ENCODE measurements at regions not wholly inside any gene's neighbourhood (a gene's known extent, or its start where the extent isn't known, plus 50 kb on each side); places are given as distances from the start of the nearest gene placed in this dataset.

- Histone ChIP-seq H3K36me3 (ENCODE audit: control insufficient read depth, insufficient read depth, low read length) (no peaks in the 10 kb centered on the region), H3K4me3 (replicated peaks; ENCODE audit: low read depth, low read length) (no peak overlapping the region), H3K27me3 (replicated peaks; ENCODE audit: control insufficient read depth, insufficient read depth, low read length) (no peaks in the 10 kb centered on the region)
- TF ChIP-seq, protein P1, sequence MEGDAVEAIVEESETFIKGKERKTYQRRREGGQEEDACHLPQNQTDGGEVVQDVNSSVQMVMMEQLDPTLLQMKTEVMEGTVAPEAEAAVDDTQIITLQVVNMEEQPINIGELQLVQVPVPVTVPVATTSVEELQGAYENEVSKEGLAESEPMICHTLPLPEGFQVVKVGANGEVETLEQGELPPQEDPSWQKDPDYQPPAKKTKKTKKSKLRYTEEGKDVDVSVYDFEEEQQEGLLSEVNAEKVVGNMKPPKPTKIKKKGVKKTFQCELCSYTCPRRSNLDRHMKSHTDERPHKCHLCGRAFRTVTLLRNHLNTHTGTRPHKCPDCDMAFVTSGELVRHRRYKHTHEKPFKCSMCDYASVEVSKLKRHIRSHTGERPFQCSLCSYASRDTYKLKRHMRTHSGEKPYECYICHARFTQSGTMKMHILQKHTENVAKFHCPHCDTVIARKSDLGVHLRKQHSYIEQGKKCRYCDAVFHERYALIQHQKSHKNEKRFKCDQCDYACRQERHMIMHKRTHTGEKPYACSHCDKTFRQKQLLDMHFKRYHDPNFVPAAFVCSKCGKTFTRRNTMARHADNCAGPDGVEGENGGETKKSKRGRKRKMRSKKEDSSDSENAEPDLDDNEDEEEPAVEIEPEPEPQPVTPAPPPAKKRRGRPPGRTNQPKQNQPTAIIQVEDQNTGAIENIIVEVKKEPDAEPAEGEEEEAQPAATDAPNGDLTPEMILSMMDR (IDR thresholded peaks at IDR 0.05; ENCODE audit: insufficient read depth, low read length, poor library complexity, severe bottlenecking) = no peak
- no peak for DNase-seq (ENCODE audit: extremely low read depth, insufficient read length)
Measured at GRCh38 chr4:129335818-129336217, 239.9 kb downstream of the C4orf33 start.

DNA sequence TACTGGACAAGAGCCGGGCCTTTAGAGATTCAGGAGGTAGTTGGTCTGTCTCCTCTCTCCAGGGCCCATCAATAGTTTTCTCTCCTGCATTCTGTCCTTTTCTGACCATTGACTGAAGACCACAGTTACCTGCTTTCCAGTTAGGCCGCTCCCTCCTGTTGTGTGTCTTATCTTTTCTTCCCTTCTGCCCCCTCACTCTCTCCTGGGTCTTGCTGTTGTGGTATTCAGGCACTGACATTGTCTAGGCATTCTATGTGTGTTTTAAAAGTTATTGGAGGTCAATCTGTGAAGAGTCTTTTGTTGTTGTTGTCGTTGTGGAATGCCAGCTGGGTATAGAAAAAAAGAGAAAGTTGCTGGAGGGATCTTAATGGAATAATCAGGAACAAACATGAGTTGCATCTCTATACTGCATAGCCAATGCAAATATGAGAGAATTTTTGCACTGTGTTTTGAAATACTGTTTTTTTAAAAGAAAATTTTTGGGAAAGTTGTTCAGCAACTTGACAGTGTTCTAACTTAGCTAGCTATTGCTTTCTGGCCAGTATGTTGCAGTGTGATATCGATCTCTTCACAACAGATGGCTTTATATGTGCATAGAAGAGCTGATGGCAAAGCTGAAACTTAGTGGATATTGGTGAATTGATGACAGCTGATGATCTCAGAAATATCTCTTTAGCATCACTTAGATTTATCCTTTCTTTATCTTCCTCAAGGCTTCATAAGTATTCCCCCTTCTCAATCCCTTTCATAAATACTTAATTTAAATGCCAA, 240.7 kb downstream of the C4orf33 start:
- TF ChIP-seq, protein P1 (IDR thresholded peaks at IDR 0.05; ENCODE audit: insufficient read depth, low read length, poor library complexity, severe bottlenecking) = no peak
- Histone ChIP-seq H3K4me3 (replicated peaks; ENCODE audit: low read depth, low read length) (no peak overlapping the region), H3K36me3 (ENCODE audit: control insufficient read depth, insufficient read depth, low read length) (no peaks in the 10 kb centered on the region), H3K27me3 (replicated peaks; ENCODE audit: control insufficient read depth, insufficient read depth, low read length) (no peaks in the 10 kb centered on the region)
- no peak for DNase-seq (ENCODE audit: extremely low read depth, insufficient read length)

DNA sequence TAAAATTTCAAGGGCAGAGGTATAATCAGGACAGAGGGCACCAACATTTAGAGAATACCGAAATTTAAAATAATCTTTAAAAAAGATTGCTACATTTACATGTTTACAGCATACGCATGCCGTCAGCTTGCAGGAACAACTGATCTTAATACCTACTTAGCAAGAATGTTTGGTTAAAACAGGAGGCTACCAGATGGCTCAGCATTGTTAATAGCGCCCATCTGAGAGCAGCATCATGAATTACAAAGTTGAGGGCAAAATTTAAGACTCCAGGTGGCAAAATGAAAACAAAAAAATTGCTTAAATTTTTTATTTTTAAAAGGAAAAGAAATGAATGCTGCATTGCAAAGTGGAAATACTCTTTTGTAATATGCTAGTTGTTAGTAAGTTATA, 241.3 kb downstream of the C4orf33 start:
- no peak for DNase-seq (ENCODE audit: extremely low read depth, insufficient read length)
- Histone ChIP-seq H3K27me3 (replicated peaks; ENCODE audit: control insufficient read depth, insufficient read depth, low read length) (no peaks in the 10 kb centered on the region), H3K36me3 (ENCODE audit: control insufficient read depth, insufficient read depth, low read length) (no peaks in the 10 kb centered on the region), H3K4me3 (replicated peaks; ENCODE audit: low read depth, low read length) (no peak overlapping the region)
- TF ChIP-seq, protein P1 (IDR thresholded peaks at IDR 0.05; ENCODE audit: insufficient read depth, low read length, poor library complexity, severe bottlenecking) = no peak

DNA sequence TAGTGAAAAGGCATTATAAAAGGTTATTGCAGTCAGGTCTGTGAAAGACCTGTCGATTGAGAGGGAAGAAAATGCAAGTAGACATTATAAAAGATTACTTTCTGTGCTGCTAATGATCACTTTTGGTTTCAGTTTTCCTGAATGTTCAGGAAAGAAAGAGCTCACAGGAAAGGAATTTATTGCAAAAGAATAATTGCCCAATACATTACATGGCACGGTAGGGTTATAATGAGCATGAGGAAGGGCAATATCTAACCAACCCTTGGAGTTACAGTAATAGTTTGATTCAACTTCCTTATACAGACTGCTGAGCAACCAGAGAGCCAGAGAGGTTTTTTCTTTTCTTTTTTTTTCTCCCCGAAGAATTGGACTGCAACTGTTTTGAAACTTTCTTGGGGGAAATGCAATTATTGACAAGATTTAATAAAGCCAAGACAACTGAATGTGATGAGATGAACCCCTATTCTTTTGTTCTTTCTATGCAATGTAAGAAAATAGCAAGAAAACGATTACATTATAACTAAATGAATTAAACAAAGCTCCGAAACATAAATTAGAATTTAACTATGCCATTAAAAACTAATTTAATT, 247.0 kb downstream of the C4orf33 start:
- DNase-seq (ENCODE audit: extremely low read depth, insufficient read length) = no peak
- Histone ChIP-seq H3K36me3 (ENCODE audit: control insufficient read depth, insufficient read depth, low read length) (no peaks in the 10 kb centered on the region), H3K4me3 (replicated peaks; ENCODE audit: low read depth, low read length) (no peak overlapping the region), H3K27me3 (replicated peaks; ENCODE audit: control insufficient read depth, insufficient read depth, low read length) (no peaks in the 10 kb centered on the region)
- TF ChIP-seq, protein P1 (IDR thresholded peaks at IDR 0.05; ENCODE audit: insufficient read depth, low read length, poor library complexity, severe bottlenecking) = no peak

GRCh38 chr4:129344058-129344457, 248.1 kb downstream of the C4orf33 start:
- no peak for DNase-seq (ENCODE audit: extremely low read depth, insufficient read length)
- TF ChIP-seq, protein P1 (IDR thresholded peaks at IDR 0.05; ENCODE audit: insufficient read depth, low read length, poor library complexity, severe bottlenecking) = peak; percentile 63
- no peak overlapping the region for H3K4me3 ChIP-seq (replicated peaks; ENCODE audit: low read depth, low read length)
- H3K36me3 ChIP-seq (ENCODE audit: control insufficient read depth, insufficient read depth, low read length) = no peaks in the 10 kb centered on the region
- no peaks in the 10 kb centered on the region for H3K27me3 ChIP-seq (replicated peaks; ENCODE audit: control insufficient read depth, insufficient read depth, low read length)
